ENCODE measurements at regions not wholly inside any gene's neighbourhood (a gene's known extent, or its start where the extent isn't known, plus 50 kb on each side); places are given as distances from the start of the nearest gene placed in this dataset.

DNA sequence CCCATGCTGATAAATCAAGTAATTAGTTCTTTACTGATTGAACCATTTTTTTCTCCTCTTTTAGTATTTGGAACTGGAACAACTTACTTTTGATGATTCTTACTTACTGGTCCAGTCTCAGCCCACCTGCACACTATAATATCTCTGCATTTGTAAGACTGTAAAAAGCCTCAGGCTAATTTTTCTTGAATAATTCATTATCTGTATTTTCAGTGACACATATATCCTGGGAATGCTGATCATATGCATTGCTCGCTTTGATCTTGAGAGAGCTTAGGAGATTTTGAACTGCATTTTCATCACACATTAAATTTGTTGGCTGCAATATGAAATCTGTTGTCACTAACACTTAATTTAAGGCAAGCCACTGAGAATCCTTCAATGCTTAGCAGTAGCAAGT is 760.6 kb downstream of the EDEM1 start:
- TF ChIP-seq, protein P1, sequence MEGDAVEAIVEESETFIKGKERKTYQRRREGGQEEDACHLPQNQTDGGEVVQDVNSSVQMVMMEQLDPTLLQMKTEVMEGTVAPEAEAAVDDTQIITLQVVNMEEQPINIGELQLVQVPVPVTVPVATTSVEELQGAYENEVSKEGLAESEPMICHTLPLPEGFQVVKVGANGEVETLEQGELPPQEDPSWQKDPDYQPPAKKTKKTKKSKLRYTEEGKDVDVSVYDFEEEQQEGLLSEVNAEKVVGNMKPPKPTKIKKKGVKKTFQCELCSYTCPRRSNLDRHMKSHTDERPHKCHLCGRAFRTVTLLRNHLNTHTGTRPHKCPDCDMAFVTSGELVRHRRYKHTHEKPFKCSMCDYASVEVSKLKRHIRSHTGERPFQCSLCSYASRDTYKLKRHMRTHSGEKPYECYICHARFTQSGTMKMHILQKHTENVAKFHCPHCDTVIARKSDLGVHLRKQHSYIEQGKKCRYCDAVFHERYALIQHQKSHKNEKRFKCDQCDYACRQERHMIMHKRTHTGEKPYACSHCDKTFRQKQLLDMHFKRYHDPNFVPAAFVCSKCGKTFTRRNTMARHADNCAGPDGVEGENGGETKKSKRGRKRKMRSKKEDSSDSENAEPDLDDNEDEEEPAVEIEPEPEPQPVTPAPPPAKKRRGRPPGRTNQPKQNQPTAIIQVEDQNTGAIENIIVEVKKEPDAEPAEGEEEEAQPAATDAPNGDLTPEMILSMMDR (IDR thresholded peaks at IDR 0.05), result no peak
- no peak for TF ChIP-seq POLR2A (IDR thresholded peaks at IDR 0.05)
